Germinal center (tissue), 1 donor: ENCODE measurements at regions not wholly inside any gene's neighbourhood (a gene's known extent, or its start where the extent isn't known, plus 50 kb on each side); places are given as distances from the start of the nearest gene placed in this dataset.
"Not testable (repeated sequence)": the region's sequence is repeated elsewhere in the genome, so short reads cannot be mapped to it uniquely, and the experiment has no call there.

Experiments
- DNase-seq: peaks from one replicate; pipeline ENCODE4 v3.0.0; 2012; ENCODE audit warnings: mixed read lengths, low spot score

GRCh38 chr5:68983043-68983442 lies 110.8 kb upstream of the SLC30A5 start:
- DNase-seq = no peak

DNA sequence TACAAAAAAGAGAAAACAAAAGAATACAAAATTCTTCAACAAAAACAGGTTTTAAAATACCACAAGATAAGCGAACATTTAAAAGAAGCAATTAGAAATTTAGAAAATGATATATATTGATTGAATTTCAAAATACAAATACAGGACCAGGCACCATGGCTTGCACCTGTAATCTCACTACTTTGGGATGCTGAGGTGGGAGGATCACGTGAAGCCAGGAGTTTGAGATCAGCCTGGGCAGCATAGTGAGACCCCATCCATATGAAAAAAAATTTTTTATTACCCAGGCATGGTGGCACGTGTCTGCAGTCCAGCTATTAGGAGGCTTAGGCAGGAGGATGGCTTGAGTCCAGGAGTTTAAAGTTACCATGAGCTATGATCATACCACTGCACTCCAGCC lies 109.9 kb upstream of the SLC30A5 start:
- DNase-seq = no peak

DNA sequence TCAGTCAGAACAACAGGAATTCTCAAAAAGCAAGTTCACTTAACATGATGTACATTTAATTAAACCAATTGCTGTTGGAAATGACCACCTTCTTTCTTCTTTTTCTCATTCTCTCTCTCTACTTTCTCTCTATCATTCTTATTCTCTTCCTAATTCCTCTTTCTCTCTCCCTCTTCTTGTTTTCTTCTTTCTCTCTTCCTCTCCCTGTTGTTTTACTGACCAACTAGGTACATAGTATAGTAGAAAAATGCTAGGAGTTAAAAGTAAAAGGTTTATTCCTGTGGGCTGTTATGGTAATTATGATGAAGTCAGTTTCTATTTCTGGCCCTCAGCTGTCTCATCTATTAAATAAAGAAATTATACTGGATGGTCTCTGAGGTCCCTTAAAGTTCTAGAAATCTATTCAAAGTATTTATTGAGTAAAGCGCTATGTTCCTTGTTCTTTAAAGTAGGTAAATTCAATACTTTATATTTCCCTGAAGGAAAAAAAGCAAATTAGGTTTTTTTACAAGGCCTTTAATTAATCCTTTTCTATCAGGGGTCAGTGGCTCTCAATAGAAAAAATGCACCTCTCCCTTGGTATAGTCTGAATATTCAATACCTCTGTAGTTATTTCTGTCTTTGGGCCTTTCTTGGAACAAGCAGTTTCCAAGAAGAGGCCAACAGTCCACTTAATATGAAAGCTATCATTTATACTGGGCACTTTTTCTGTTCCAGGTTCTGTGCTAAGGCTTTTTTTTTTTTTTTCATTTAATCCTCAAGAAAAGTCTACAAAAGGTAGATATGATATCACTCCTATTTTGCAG lies 102.3 kb upstream of the SLC30A5 start:
- DNase-seq = no peak

DNA sequence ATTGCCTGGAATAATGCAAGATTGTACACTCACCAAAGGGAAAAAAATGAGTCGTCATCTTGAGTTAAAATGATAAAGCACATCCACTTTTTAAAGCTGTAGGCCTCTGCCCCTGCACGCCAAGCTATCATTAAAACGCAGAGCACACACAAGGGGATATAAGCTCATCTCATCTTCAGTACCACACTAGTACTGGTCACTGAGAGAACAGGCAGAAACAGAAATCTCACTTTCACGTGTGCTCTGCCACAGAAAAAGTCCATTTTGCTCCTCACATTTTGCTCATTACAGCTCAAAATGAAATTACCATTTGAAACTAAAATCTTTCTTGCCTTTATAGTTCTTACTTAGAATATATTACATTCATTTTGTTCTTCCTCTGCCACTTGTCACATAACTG lies 99.2 kb upstream of the SLC30A5 start:
- DNase-seq = no peak

DNA sequence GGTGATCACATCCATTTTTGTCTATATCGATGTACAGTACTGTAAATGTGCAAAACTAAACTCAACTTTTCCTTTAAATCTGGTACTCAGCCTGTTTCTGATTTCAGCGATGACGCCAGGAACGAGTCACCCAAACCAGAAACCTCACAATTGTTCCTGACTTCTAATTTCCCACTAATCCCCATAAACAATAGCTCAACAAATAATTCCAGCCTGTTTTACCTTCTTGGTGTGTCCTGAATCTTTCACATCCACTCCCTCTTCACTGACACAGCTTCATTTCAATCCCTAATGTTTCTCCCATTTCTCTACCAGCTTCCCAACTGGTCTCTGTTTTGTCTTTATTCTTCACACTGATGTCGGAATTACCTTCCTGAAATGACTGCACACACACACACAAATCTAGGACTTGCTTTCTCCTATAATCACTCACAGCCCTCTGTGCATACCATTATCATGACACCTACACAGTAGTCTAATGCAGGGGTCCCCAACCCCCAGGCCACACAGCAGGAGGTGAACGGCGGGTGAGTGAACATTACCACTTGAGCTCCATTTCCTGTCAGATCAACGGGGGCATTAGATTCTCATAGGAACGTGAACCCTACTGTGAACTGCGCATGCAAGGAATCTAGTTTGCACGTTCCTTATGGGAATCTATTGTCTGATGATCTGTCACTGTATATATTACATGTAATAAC lies 97.8 kb upstream of the SLC30A5 start:
- no peak for DNase-seq

GRCh38 chr5:68999181-68999580 lies 94.6 kb upstream of the SLC30A5 start:
- no peak for DNase-seq

DNA sequence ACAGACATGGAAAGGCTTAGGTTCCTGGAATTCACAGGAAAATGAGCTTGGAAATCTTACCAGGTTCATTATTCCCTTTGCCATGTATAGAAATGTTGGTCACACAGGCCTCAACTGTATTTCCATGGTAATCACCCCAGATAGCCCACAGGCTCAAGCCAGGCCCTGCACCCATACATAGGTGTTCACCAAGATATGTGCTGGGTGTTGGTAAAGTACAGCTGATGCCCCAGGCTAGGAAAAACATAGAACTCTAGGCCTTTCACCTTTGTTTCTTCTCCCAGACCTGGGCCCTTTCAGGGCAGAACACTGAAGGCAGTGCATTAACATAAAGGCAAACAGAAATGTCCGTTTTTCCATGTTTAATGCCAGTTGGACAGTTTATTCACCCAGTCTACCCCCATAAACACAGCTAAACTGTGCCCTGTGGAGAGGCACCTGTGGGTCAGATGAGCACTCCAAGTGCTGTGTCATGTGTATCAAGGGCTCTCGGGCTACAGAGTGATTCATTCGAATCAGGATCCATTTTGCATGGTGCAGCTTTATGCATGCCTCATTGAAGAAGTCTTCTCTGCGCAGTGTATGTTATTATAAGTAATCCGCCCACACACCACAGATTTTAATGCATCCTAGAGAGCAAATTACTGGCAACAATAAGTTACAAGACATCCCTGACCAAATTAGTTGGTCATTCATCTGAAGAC lies 93.4 kb upstream of the SLC30A5 start:
- DNase-seq = no peak

- no peak for DNase-seq
Observed at GRCh38 chr5:69000949-69001348, 92.9 kb upstream of the SLC30A5 start.

DNA sequence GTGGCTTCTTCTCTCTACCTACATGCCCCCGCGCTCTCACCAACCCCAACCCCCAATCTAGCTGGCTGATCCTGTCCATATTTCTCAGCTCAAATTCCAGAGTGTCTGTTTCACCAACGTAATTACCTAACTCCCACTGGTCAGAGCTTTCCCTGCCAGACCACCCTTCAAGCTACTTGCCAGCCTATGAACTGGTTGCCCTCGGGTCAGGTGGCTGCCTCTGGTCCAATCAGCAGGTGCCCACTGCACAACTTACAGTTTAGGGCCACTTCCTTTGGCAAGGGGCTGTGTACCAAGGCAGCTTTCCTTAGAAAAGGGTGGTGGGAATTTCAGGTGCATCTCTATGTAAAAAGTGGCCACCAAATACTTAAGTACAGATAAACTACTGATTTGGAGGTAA lies 92.2 kb upstream of the SLC30A5 start:
- no peak for DNase-seq

- no peak for DNase-seq
Observed at GRCh38 chr5:69004127-69004526, 89.7 kb upstream of the SLC30A5 start.

DNA sequence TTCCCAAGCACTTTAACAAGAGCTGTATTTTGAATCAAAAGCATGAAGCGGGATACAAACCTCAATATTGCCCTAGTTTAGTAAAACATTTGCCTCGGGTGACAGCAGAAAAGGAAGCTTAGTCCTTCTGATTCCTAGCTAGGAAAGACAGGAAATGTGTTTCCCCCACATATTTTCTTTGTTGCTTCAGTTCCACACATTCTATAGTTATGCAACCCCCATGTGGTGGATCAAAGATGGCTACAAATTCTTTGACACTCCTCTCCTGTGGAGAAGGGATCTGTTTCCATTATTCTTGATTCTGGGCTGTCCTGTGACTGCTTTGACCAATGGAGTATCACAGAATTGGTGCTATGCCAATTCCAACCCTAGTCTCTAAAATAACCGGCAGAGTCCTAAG lies 89.1 kb upstream of the SLC30A5 start:
- DNase-seq = no peak

GRCh38 chr5:69006030-69006429 lies 87.8 kb upstream of the SLC30A5 start:
- no peak for DNase-seq

DNA sequence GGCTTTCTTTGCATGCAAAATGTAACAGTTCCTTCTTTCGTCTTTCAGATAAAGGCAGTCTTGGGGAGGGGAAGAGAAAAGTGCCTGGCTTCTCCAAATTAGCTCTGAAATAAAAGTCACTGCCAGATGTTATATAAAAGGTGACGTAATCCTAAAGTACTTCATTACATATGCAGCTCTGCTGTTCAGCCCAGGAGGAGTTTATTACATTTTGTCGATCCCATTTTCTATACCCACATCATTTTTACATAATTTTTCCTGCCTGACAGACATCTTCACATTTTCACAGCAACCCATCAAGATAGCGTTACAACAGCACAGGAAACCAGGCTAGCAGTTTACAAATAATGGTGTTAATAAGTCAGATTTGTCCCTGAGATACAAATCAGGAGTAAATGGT lies 86.7 kb upstream of the SLC30A5 start:
- DNase-seq = no peak

DNA sequence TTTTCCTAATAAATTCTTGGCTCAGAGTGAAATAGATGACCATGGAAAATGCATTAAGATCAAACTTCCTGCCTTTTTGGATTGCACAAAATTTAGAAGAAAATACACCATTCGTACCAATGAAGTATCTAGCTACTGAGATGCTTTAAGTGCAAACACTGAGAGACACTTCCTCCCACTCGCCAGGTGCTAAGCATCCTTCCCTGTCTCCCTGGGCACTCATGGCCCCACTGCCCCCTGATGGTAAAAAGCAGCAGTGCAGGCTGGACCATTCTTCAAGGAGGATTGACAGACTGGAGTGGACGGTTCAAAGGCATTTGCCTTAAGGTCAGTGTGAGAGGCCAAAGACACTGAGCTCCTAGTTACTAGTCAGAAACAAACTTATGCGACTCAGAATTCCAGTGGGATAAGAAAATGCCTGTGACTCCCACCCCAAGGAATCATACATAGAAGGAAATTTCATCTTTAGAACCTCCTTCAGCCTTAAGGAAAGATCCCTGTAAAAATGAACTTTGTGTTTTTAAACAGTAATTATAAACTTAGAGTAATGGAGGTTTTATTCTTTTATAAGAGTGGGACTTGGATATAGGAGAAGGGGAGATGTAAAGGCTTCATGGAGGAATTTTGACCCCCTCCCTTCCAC lies 86.0 kb upstream of the SLC30A5 start:
- peak; percentile 70 for DNase-seq

GRCh38 chr5:69010476-69010875 lies 83.3 kb upstream of the SLC30A5 start:
- DNase-seq = no peak

DNA sequence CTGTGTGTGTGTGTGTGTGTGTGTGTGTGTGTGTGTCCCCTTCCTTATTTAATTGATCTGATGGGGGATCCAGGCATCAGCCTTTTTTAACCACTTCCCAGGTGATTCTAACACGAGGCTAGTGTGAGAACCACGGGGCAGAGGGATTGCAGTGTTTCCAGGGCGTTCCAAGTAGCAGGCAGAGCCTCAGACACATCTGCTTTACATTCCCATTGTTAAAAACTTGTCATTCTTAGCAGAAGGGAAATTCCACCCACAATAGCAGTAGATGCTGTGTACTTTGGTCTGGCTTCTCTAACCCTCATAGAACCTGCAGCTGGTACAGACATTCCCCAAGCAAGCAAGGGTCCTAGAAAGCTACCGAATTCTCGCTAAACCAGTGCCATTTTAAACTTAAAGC lies 81.9 kb upstream of the SLC30A5 start:
- no peak for DNase-seq

DNA sequence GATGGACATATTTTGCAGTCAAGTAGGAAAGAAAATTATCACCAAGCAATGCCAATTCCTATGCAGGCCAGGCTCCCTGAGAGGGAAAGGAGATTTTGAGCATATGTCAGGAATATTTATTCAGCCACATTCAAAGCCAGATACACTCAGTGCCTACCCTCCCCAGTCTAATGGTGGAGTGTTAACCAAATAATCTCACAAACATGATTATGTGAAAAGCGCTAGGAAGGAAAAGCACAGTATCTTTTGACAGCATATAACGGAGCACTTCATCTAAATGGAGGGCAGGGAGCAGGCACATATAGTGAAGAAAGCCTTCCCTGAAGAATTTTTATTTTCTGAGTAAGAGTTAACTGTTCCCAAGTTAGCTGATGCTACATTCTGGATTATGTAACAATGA lies 80.3 kb upstream of the SLC30A5 start:
- no peak for DNase-seq

- not testable (repeated sequence) for DNase-seq
Observed at GRCh38 chr5:69014007-69014406, 79.8 kb upstream of the SLC30A5 start.

GRCh38 chr5:69019668-69020375 lies 74.0 kb upstream of the SLC30A5 start:
- DNase-seq = no peak

DNA sequence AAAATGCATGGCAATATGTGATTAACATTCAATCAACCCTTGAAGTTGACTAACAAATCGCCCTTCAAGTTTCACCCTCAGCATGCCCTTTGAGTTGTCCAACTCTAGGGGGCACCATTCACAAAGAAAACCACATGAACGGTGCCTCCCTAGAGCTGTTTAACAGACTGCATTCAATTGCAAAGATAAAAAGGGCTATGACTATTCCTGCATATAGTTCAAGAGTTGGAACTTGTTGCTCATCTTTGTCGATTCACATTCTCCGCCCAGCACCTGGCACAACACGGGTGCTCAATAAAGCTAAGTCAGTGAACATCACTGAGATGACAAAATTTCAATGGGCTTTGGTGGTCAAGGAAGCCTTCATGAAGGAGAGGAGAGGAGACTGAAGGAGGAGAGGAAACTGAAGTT lies 69.6 kb upstream of the SLC30A5 start:
- peak; percentile 38 for DNase-seq

DNA sequence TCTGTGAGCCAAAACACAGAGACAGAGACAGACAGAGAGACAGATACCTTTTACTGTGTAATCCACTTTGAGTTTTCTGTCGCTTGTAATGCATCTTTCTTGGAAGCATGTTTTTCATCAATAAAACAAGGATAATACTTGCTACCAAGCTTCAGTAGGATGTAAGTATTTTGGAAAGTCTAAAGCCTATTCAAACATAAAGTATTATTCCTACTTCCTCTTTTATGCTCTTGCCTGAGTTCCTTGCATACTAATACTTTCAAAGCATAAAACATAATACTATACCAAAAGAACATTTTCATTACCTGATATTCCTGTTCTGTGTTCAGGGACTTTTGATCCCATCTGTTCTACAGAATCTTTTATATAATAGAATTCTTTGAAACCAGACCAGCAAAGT lies 64.5 kb upstream of the SLC30A5 start:
- no peak for DNase-seq
